ENCODE measurements at regions not wholly inside any gene's neighbourhood (a gene's known extent, or its start where the extent isn't known, plus 50 kb on each side); places are given as distances from the start of the nearest gene placed in this dataset.

GRCh38 chr19:31516756-31517155 is 167.5 kb upstream of the TSHZ3 start:
- DNase-seq (ENCODE audit: low read depth, low spot score): no peak
- POLR2A ChIA-PET: no interaction called here
- H3K4me3 ChIP-seq (ENCODE audit: low read depth, low read length): no peak overlapping the region
- CTCF ChIA-PET: no interaction called here
- TF ChIP-seq CTCF (IDR thresholded peaks at IDR 0.05; ENCODE audit: insufficient read depth, low read length, missing control alignments): no peak

- DNase-seq (ENCODE audit: low read depth, low spot score): no peak
- H3K4me3 ChIP-seq (ENCODE audit: low read depth, low read length): no peak overlapping the region
- POLR2A ChIA-PET: no interaction called here
- no peak for TF ChIP-seq CTCF (IDR thresholded peaks at IDR 0.05; ENCODE audit: insufficient read depth, low read length, missing control alignments)
- CTCF ChIA-PET: no interaction called here
Observed at GRCh38 chr19:31517224-31518180, 168.3 kb upstream of the TSHZ3 start.

- TF ChIP-seq CTCF (IDR thresholded peaks at IDR 0.05; ENCODE audit: insufficient read depth, low read length, missing control alignments): no peak
- ChIA-PET POLR2A (no interaction called here), CTCF (no interaction called here)
- no peak overlapping the region for H3K4me3 ChIP-seq (ENCODE audit: low read depth, low read length)
- no peak for DNase-seq (ENCODE audit: low read depth, low spot score)
Observed at GRCh38 chr19:31518216-31519020, 169.2 kb upstream of the TSHZ3 start.

GRCh38 chr19:31519256-31519655 is 170.0 kb upstream of the TSHZ3 start:
- no peak for TF ChIP-seq CTCF (IDR thresholded peaks at IDR 0.05; ENCODE audit: insufficient read depth, low read length, missing control alignments)
- ChIA-PET CTCF (no interaction called here), POLR2A (no interaction called here)
- no peak for DNase-seq (ENCODE audit: low read depth, low spot score)
- H3K4me3 ChIP-seq (ENCODE audit: low read depth, low read length): no peak overlapping the region

DNA sequence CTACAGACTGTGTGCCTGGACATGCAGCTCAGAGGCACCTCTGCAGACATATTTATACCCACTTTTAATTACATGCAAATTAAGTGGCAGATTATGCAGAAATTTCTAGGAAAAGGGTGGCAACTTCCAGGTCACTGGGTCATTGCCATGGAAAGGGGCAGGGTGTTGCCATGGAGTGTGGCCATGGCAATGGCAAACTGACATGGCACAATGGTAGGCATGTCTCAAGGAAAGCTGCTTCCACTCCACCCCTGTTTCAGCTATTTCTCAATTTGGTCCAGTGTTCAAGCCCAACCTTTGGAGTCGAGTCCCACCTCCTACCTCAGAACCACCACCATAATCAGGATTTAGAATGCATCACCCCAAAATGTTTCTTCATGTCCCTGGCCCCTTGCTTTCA is 170.7 kb upstream of the TSHZ3 start:
- no peak for TF ChIP-seq CTCF (IDR thresholded peaks at IDR 0.05; ENCODE audit: insufficient read depth, low read length, missing control alignments)
- ChIA-PET CTCF (no interaction called here), POLR2A (no interaction called here)
- no peak for DNase-seq (ENCODE audit: low read depth, low spot score)
- no peak overlapping the region for H3K4me3 ChIP-seq (ENCODE audit: low read depth, low read length)

DNA sequence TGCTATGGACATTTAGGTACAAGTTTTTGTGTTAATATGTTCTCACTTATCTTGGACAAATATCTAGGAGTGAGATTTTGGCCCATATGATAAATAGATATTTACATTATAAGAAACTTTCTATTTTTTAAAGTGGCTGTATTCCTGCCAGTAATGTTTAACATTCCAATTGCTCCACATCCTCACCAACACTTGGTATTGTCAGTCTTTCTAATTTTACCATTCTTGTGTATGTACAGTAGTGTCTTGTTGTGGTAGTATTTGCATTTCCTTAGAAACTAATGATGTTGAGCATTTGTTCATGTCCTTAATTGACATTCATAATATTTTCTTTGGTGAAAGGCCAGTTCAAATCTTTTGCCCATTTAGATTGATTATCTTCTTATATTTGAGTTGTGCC is 171.4 kb upstream of the TSHZ3 start:
- POLR2A ChIA-PET: no interaction called here
- CTCF ChIA-PET: no interaction called here
- no peak for TF ChIP-seq CTCF (IDR thresholded peaks at IDR 0.05; ENCODE audit: insufficient read depth, low read length, missing control alignments)

More for the DNA sequence above, 171.4 kb upstream of the TSHZ3 start:
- H3K4me3 ChIP-seq (ENCODE audit: low read depth, low read length): no peak overlapping the region
- no peak for DNase-seq (ENCODE audit: low read depth, low spot score)

All from AG04449 (cell line).